HG03060 (cell line): ENCODE measurements at regions not wholly inside any gene's neighbourhood (a gene's known extent, or its start where the extent isn't known, plus 50 kb on each side); places are given as distances from the start of the nearest gene placed in this dataset.
A peak's percentile ranks its signal among the peaks of the same experiment; 100 is the strongest.
"Not testable (repeated sequence)": the region's sequence is repeated elsewhere in the genome, so short reads cannot be mapped to it uniquely, and the experiment has no call there.

ENCODE experiments used
- ATAC-seq: cut with Tn5 transposase; IDR thresholded peaks from one replicate; pipeline ENCODE4 v1.9.1; 2021; ENCODE audit warnings: low read depth, moderate number of reproducible peaks; ENCODE audit not compliant: unreplicated experiment

- not testable (repeated sequence) for ATAC-seq
Observed at GRCh38 chr13:52324831-52325230, 81.1 kb downstream of the THSD1 start.

- ATAC-seq, result no peak
Observed at GRCh38 chr13:52319876-52320275, 86.1 kb downstream of the THSD1 start.

- ATAC-seq, result not testable (repeated sequence)
Observed at GRCh38 chr13:52309833-52310232, 96.1 kb downstream of the THSD1 start.

GRCh38 chr13:52306336-52306735, 99.6 kb downstream of the THSD1 start:
- not testable (repeated sequence) for ATAC-seq

GRCh38 chr13:52303098-52303497, 102.9 kb downstream of the THSD1 start:
- ATAC-seq, result not testable (repeated sequence)

GRCh38 chr13:52302688-52303087, 103.3 kb downstream of the THSD1 start:
- not testable (repeated sequence) for ATAC-seq

GRCh38 chr13:52301810-52302400, 104.1 kb downstream of the THSD1 start:
- ATAC-seq, result not testable (repeated sequence)

- not testable (repeated sequence) for ATAC-seq
Observed at GRCh38 chr13:52298079-52298661, 107.8 kb downstream of the THSD1 start.

GRCh38 chr13:52288891-52289290, 117.1 kb downstream of the THSD1 start:
- ATAC-seq, result not testable (repeated sequence)

- not testable (repeated sequence) for ATAC-seq
Observed at GRCh38 chr13:52281387-52281786, 122.0 kb upstream of the NEK3 start.

GRCh38 chr13:52279408-52279807, 120.0 kb upstream of the NEK3 start:
- ATAC-seq, result not testable (repeated sequence)

- ATAC-seq, result not testable (repeated sequence)
Observed at GRCh38 chr13:52254299-52254698, 94.9 kb upstream of the NEK3 start.

GRCh38 chr13:52240752-52241151, 81.4 kb upstream of the NEK3 start:
- ATAC-seq, result peak; percentile 53

GRCh38 chr13:52235900-52236595, 76.7 kb upstream of the NEK3 start:
- ATAC-seq, result peak; percentile 63

GRCh38 chr13:52234928-52235327, 75.5 kb upstream of the NEK3 start:
- ATAC-seq, result not testable (repeated sequence)

GRCh38 chr13:52223063-52223462, 63.7 kb upstream of the NEK3 start:
- ATAC-seq, result not testable (repeated sequence)

- not testable (repeated sequence) for ATAC-seq
Observed at GRCh38 chr13:52213920-52214319, 54.5 kb upstream of the NEK3 start.

GRCh38 chr13:52212886-52213285, 53.5 kb upstream of the NEK3 start:
- not testable (repeated sequence) for ATAC-seq

- not testable (repeated sequence) for ATAC-seq
Observed at GRCh38 chr13:52211416-52211776, 52.0 kb upstream of the NEK3 start.

GRCh38 chr13:52210564-52211415, 51.4 kb upstream of the NEK3 start:
- ATAC-seq, result not testable (repeated sequence)
